ENCODE measurements at regions not wholly inside any gene's neighbourhood (a gene's known extent, or its start where the extent isn't known, plus 50 kb on each side); places are given as distances from the start of the nearest gene placed in this dataset.

DNA sequence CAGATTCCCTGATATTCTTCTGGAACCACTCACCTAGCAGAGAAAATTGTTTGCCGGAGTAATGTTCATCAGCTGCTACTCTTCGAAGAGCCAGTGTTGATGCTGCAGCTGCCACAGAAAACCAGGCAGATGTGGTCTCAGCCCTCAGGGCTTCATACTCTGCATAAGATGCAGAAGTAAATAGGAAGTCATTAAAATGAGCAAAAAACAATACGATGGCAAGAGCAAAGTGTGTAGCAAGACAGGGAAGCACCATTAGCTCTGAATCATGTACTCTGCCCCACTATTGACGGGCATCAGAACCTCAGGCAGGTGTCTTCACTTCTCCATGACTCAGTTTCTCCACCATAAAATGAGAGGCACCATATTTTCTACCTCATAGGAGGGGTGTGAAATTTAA is 991.6 kb upstream of the TMEM132C start:
- TF ChIP-seq CTCF (IDR thresholded peaks at IDR 0.05; ENCODE audit: poor library complexity, severe bottlenecking): no peak
- TF ChIP-seq REST (IDR thresholded peaks at IDR 0.05; ENCODE audit: borderline replicate concordance): no peak
